Heart left ventricle (tissue), 13 donors: ENCODE measurements at regions not wholly inside any gene's neighbourhood (a gene's known extent, or its start where the extent isn't known, plus 50 kb on each side); places are given as distances from the start of the nearest gene placed in this dataset.

Source experiments
- POLR2A ChIP-seq, 2 donors: fragments of 450-650 bp; IDR thresholded peaks; one replicate each; pipeline ENCODE4 v1.6.1; 2017; ENCODE audit warnings: antibody characterized with exemption in 2 of 2, mild to moderate bottlenecking in 2 of 2, moderate library complexity in 2 of 2
- TF ChIP-seq, protein P1 (sequence below), 12 donors: fragments of 200-600 bp; sonication (generic) in 4 of 12; IDR thresholded peaks; one replicate each; pipeline versions ENCODE4 v1.5.0 to v1.8.0; 2018 to 2022; ENCODE audit warnings: antibody characterized with exemption in 12 of 12, mild to moderate bottlenecking in 5 of 12
- donor health status: ischemic (EF 13 %, LVEDD 7.1; RV severe dilation, severe dysfunction).
- donor health status: DM: no; HTN: yes; CAD: no.
- donor health status: DM: no; HTN: no; CAD: no.
- donor health status: ischemic (EF 25% LVEDD 6.9; RV normal size, moderate dysfunction).
- donor health status: ischemic (EF 25% LVEDD 5.7; RV mildly dilated, moderate dysfunction).
- donor health status: ischemic (EF 35%, LVEDD 5.7; RV mildly dilated, moderate dysfunction).
- donor health status: nonischemic (EF 11% LVEDD 7.7; RV severe dilation, severe dysfunction).
- donor health status: DM: yes; HTN: yes; CAD: no.
- donor health status: PGD.
- donor health status: ischemic (EF 29% LVEDD 5.4; RV normal size, mild dysfunction).
- donor health status: nonischemic (EF 23%, LVEDD 6.1; RV moderate dilation, normal function).

DNA sequence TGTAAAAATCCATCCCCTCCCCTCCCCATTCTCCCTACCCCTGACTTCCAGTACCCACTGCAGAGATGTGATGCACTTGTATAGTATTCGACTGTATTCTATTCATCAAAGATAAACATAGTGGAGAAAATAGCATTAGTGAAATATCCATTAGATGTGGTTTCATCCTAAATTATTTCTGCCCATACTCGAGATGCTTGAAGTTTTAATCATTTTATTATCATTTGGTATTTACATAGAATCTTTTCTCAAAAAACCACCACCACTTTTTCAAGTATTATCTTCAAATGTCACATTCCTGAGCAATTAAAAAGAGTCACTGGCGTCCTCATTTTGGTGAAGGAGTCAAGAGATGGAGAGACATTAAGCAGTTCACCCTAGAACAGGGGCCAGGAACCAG is 181.9 kb downstream of the HAO1 start:
- TF ChIP-seq, protein P1, sequence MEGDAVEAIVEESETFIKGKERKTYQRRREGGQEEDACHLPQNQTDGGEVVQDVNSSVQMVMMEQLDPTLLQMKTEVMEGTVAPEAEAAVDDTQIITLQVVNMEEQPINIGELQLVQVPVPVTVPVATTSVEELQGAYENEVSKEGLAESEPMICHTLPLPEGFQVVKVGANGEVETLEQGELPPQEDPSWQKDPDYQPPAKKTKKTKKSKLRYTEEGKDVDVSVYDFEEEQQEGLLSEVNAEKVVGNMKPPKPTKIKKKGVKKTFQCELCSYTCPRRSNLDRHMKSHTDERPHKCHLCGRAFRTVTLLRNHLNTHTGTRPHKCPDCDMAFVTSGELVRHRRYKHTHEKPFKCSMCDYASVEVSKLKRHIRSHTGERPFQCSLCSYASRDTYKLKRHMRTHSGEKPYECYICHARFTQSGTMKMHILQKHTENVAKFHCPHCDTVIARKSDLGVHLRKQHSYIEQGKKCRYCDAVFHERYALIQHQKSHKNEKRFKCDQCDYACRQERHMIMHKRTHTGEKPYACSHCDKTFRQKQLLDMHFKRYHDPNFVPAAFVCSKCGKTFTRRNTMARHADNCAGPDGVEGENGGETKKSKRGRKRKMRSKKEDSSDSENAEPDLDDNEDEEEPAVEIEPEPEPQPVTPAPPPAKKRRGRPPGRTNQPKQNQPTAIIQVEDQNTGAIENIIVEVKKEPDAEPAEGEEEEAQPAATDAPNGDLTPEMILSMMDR (IDR thresholded peaks at IDR 0.05): no peak
- TF ChIP-seq POLR2A (IDR thresholded peaks at IDR 0.05): no peak
